Breast epithelium (tissue), 3 donors: ENCODE measurements at regions not wholly inside any gene's neighbourhood (a gene's known extent, or its start where the extent isn't known, plus 50 kb on each side); places are given as distances from the start of the nearest gene placed in this dataset.

Experiments used
- POLR2A ChIP-seq: fragments of 450-650 bp; IDR thresholded peaks from one replicate; pipeline ENCODE4 v1.6.1; 2016; ENCODE audit warnings: antibody characterized with exemption, mild to moderate bottlenecking, moderate library complexity
- TF ChIP-seq, protein P1 (sequence below), 3 donors: fragments of 450-650 bp; IDR thresholded peaks; one replicate each; pipeline ENCODE4 v1.5.1; 2016 to 2017; ENCODE audit warnings: antibody characterized with exemption in 3 of 3, mild to moderate bottlenecking in 3 of 3, moderate library complexity in 3 of 3

DNA sequence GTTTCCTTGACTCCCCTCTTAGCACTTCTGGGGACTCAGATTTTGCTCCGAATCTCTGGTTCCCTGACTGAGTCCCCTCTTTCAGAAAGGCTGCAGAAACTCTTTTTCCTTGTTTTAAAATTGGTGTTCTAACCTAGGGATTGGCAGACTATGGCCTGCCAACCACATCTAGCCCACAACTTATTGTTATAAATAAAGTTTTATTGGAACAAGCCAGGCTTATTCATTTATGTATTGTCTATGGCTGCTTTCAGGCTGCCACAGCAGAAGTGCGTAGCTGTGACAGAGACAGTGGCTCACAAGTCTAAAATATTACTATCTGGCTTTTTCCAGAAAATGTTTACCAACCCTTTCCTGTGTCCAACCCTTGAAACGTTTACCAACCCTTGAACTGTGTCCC, 81.7 kb downstream of the IER5 start:
- TF ChIP-seq, protein P1, sequence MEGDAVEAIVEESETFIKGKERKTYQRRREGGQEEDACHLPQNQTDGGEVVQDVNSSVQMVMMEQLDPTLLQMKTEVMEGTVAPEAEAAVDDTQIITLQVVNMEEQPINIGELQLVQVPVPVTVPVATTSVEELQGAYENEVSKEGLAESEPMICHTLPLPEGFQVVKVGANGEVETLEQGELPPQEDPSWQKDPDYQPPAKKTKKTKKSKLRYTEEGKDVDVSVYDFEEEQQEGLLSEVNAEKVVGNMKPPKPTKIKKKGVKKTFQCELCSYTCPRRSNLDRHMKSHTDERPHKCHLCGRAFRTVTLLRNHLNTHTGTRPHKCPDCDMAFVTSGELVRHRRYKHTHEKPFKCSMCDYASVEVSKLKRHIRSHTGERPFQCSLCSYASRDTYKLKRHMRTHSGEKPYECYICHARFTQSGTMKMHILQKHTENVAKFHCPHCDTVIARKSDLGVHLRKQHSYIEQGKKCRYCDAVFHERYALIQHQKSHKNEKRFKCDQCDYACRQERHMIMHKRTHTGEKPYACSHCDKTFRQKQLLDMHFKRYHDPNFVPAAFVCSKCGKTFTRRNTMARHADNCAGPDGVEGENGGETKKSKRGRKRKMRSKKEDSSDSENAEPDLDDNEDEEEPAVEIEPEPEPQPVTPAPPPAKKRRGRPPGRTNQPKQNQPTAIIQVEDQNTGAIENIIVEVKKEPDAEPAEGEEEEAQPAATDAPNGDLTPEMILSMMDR (IDR thresholded peaks at IDR 0.05): no peak
- no peak for TF ChIP-seq POLR2A
